ENCODE measurements at regions not wholly inside any gene's neighbourhood (a gene's known extent, or its start where the extent isn't known, plus 50 kb on each side); places are given as distances from the start of the nearest gene placed in this dataset.

- no peaks in the 10 kb centered on the region for H3K9me1 ChIP-seq (ENCODE audit: control insufficient read depth, extremely low read depth, insufficient read depth, low read length)
- no peaks in the 10 kb centered on the region for H4K20me1 ChIP-seq (ENCODE audit: control insufficient read depth, extremely low read depth, insufficient read depth, low read length)
- FAIRE-seq = no peak
- no peaks in the 10 kb centered on the region for H3K4me1 ChIP-seq (ENCODE audit: control insufficient read depth, extremely low read depth, insufficient read depth, low read length)
- H3K4me2 ChIP-seq (ENCODE audit: control insufficient read depth, extremely low read depth, insufficient read depth, low read depth, low read length) = no peak overlapping the region
- H3K27me3 ChIP-seq (ENCODE audit: control insufficient read depth, extremely low read depth, insufficient read depth, low read length) = no peaks in the 10 kb centered on the region
- no peak for DNase-seq (ENCODE audit: low read depth, low spot score)
- TF ChIP-seq EZH2 (IDR thresholded peaks at IDR 0.05; ENCODE audit: low read length) (no peak), CTCF (optimal IDR thresholded peaks at IDR 0.05 in 1 of 3, IDR thresholded peaks at IDR 0.05 in 1 of 3, conservative IDR thresholded peaks at IDR 0.05 in 1 of 3; ENCODE audit: extremely low read depth in 1 of 3, insufficient read depth in 2 of 3, low read length in 3 of 3) (no peak)
- no peaks in the 10 kb centered on the region for H3K36me3 ChIP-seq (ENCODE audit: control insufficient read depth in 2 of 2, extremely low read depth in 1 of 2, insufficient read depth in 2 of 2, low read length in 2 of 2)
- H3K79me2 ChIP-seq (ENCODE audit: control insufficient read depth, insufficient read depth, low read length) = no peaks in the 10 kb centered on the region
- dilution Hi-C loops (cut with MboI; ENCODE audit: extremely low pct_ligation_motif_present, low sequenced_read_pairs) = no loop called here
- H2AFZ ChIP-seq (ENCODE audit: control insufficient read depth, low read length) = no peak overlapping the region
- H3K27ac ChIP-seq (ENCODE audit: control insufficient read depth, insufficient read depth, low read length) = no peak overlapping the region
- no peak overlapping the region for H3K4me3 ChIP-seq (ENCODE audit: control insufficient read depth in 2 of 3, extremely low read depth in 1 of 3, insufficient read depth in 2 of 3, low read depth in 1 of 3, low read length in 3 of 3)
- H3K9me3 ChIP-seq (ENCODE audit: control insufficient read depth, low read depth, low read length) = no peaks in the 10 kb centered on the region
- H3K9ac ChIP-seq (ENCODE audit: control insufficient read depth, extremely low read depth, insufficient read depth, low read length) = no peak overlapping the region
Observed at GRCh38 chr10:10133281-10133680, 884.4 kb upstream of the CELF2 start.

GRCh38 chr10:10138685-10139084 lies 879.0 kb upstream of the CELF2 start:
- H3K4me2 ChIP-seq (ENCODE audit: control insufficient read depth, extremely low read depth, insufficient read depth, low read depth, low read length) = no peak overlapping the region
- DNase-seq (ENCODE audit: low read depth, low spot score) (no peak), FAIRE-seq (no peak)
- H3K4me1 ChIP-seq (ENCODE audit: control insufficient read depth, extremely low read depth, insufficient read depth, low read length) = no peaks in the 10 kb centered on the region
- no peak overlapping the region for H2AFZ ChIP-seq (ENCODE audit: control insufficient read depth, low read length)
- H3K9me1 ChIP-seq (ENCODE audit: control insufficient read depth, extremely low read depth, insufficient read depth, low read length) = no peaks in the 10 kb centered on the region
- no peaks in the 10 kb centered on the region for H3K79me2 ChIP-seq (ENCODE audit: control insufficient read depth, insufficient read depth, low read length)
- TF ChIP-seq CTCF (optimal IDR thresholded peaks at IDR 0.05 in 1 of 3, IDR thresholded peaks at IDR 0.05 in 1 of 3, conservative IDR thresholded peaks at IDR 0.05 in 1 of 3; ENCODE audit: extremely low read depth in 1 of 3, insufficient read depth in 2 of 3, low read length in 3 of 3) (no peak), EZH2 (IDR thresholded peaks at IDR 0.05; ENCODE audit: low read length) (no peak)
- H3K4me3 ChIP-seq (ENCODE audit: control insufficient read depth in 2 of 3, extremely low read depth in 1 of 3, insufficient read depth in 2 of 3, low read depth in 1 of 3, low read length in 3 of 3) = no peak overlapping the region
- no peaks in the 10 kb centered on the region for H3K27me3 ChIP-seq (ENCODE audit: control insufficient read depth, extremely low read depth, insufficient read depth, low read length)
- H3K27ac ChIP-seq (ENCODE audit: control insufficient read depth, insufficient read depth, low read length) = no peak overlapping the region
- H4K20me1 ChIP-seq (ENCODE audit: control insufficient read depth, extremely low read depth, insufficient read depth, low read length) = no peaks in the 10 kb centered on the region
- no peak overlapping the region for H3K9ac ChIP-seq (ENCODE audit: control insufficient read depth, extremely low read depth, insufficient read depth, low read length)
- dilution Hi-C loops (cut with MboI; ENCODE audit: extremely low pct_ligation_motif_present, low sequenced_read_pairs) = no loop called here
- no peaks in the 10 kb centered on the region for H3K36me3 ChIP-seq (ENCODE audit: control insufficient read depth in 2 of 2, extremely low read depth in 1 of 2, insufficient read depth in 2 of 2, low read length in 2 of 2)
- H3K9me3 ChIP-seq (ENCODE audit: control insufficient read depth, low read depth, low read length) = no peaks in the 10 kb centered on the region
